Fibroblast of villous mesenchyme (primary cell): ENCODE measurements at regions not wholly inside any gene's neighbourhood (a gene's known extent, or its start where the extent isn't known, plus 50 kb on each side); places are given as distances from the start of the nearest gene placed in this dataset.

Experiments
- DNase-seq: peaks from one replicate; pipeline ENCODE4 v3.0.0-alpha.2; 2010; ENCODE audit warnings: low read depth
- H3K4me3 ChIP-seq: 2 replicates; pipeline ENCODE4 v1.5.1; 2011; ENCODE audit warnings: low read depth, mild to moderate bottlenecking, low read length
- TF ChIP-seq, protein P1 (sequence below): IDR thresholded peaks from 2 replicates; pipeline ENCODE4 v1.5.1; 2012; ENCODE audit warnings: low read depth, mild to moderate bottlenecking, low read length; ENCODE audit not compliant: insufficient read depth

DNA sequence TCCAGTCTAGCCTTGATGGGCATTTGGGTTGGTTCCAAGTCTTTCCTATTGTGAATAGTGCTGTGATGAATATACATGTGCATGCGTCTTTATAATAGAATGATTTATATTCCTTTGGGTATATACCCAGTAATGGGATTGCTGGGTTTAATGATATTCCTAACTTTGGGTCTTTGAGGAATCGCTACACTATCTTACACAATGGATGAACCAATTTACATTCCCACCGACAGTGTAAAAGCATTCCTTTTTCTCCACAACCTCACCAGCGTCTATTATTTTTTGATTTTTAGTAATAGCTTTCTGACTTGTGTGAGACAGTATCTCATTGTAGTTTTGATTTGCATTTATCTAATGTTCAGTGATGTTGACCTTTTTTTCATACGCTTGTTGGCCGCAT lies 1040.1 kb downstream of the MAT2B start:
- no peak overlapping the region for H3K4me3 ChIP-seq
- TF ChIP-seq, protein P1, sequence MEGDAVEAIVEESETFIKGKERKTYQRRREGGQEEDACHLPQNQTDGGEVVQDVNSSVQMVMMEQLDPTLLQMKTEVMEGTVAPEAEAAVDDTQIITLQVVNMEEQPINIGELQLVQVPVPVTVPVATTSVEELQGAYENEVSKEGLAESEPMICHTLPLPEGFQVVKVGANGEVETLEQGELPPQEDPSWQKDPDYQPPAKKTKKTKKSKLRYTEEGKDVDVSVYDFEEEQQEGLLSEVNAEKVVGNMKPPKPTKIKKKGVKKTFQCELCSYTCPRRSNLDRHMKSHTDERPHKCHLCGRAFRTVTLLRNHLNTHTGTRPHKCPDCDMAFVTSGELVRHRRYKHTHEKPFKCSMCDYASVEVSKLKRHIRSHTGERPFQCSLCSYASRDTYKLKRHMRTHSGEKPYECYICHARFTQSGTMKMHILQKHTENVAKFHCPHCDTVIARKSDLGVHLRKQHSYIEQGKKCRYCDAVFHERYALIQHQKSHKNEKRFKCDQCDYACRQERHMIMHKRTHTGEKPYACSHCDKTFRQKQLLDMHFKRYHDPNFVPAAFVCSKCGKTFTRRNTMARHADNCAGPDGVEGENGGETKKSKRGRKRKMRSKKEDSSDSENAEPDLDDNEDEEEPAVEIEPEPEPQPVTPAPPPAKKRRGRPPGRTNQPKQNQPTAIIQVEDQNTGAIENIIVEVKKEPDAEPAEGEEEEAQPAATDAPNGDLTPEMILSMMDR: no peak
- DNase-seq: no peak

DNA sequence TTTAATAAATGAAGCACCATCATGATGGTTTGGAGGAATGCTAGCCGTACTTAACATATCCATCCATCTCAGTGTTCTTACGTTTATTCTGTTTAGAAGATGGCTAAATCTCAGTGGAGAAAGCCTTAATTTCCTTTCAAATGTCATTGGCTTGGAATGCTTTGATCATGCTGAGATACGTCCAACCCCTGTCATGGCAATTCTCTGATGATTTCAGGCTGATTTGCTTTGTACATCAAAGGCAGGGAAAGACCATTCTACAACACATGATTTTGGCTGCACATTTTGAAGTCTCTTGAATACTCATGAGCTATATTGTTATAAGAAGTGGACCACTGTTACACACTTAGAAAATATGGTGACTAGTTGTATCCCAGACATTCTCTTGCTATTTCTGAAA lies 1048.4 kb downstream of the MAT2B start:
- TF ChIP-seq, protein P1: no peak
- H3K4me3 ChIP-seq: no peak overlapping the region
- no peak for DNase-seq

DNA sequence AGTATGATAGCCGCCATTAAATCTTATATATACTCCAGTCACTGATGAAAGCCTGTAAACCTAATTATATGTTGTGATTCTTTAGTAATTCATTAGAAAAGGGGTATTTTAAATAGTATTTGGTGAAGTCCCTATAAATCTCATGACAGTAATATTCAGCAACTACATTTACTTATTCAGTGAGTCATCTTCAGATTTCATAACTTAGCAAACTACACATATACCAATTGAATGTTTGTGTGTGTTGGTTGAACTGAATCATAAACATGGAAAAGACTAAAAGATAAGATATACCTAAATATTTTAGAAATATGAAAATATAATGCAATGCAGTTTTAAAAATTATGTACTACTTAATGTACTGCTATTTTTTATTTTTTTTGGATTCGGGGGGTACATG lies 1050.4 kb downstream of the MAT2B start:
- no peak for DNase-seq

DNA sequence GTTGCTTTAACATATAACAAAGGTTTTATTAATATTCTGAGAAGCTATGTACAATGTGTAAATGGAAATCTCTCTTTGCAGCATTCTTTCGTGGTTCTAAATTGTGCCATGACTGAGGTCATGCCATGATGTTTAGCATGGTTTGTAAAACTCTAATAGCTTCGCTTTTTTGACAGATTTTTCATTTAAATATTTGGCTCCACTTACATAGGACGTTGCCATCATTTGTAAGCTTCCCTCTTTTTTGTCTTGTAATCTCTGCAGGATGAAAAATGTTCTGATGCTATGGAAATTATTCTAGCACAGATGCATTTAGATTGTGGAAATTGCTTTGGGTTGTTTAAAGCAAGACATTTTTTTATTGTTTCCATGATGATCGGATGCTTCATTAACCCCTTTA lies 1054.8 kb downstream of the MAT2B start:
- TF ChIP-seq, protein P1: no peak
- H3K4me3 ChIP-seq: no peak overlapping the region
- no peak for DNase-seq

More for the DNA sequence above, 1050.4 kb downstream of the MAT2B start:
- H3K4me3 ChIP-seq: no peak overlapping the region
- TF ChIP-seq, protein P1: no peak

DNA sequence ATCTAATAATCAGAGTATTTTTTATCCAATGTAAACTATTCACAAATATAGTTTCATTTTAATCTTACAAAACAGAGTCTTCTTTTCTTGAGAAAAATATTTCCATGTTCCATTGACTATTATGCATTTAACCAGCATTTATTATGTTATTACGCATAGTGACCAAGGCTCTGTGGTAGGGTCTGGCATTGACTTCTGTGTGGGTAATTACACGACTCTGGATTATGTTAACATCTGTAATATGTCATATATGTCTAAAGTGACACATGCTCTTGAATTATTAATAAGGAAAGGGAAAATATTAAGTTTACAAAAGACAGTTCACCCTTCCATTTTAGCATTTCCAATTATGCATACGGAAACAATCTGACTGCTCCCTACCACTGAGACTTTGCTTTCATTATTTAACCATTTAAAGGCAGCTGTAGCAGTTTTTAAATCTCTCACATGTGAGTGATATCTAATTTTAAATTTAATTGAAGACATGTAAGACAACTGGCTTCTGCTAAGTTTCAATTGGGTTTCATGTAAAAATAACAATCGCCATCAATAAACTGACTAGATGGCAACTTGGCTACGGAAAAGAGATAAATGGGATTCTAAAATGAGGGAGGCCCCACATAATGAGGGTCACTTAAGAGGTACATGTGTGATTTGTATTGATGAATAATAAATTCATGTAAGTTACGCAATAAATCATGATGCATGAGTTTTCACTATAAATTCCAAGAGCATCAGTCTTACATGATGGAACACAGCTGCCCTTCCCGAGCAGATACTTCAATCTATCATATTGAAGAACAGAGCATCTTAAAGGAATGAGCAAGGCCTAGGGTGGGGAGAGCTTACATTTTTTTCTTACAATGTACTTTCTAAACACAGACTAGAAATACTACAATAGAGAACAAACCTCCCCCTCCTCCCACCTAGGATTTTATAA lies 1056.8 kb downstream of the MAT2B start:
- H3K4me3 ChIP-seq: no peak overlapping the region
- DNase-seq: no peak
- TF ChIP-seq, protein P1: no peak

DNA sequence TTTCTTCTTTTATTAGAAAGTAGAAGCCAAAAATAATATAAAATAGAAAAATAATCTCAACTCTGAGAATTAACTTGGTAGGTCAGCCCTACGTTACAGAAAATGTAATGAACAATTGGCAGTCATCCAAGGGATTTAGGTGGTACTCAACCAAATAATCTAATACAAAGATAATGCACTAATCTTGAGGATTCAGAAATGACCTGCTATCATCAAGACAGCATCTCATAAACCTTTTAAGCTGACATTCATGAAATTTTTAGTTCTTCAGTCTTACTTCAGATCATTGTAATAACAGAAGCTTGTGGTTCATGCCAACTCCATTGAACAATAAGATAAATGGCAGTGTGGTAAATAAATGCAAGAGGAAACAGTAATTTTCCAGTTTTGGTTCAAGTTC lies 1058.0 kb downstream of the MAT2B start:
- DNase-seq: no peak
- TF ChIP-seq, protein P1: no peak
- H3K4me3 ChIP-seq: no peak overlapping the region
